Pancreas (tissue), 10 donors: ENCODE measurements at regions not wholly inside any gene's neighbourhood (a gene's known extent, or its start where the extent isn't known, plus 50 kb on each side); places are given as distances from the start of the nearest gene placed in this dataset.
A peak's percentile ranks its signal among the peaks of the same experiment; 100 is the strongest.
"Not testable (repeated sequence)": the region's sequence is repeated elsewhere in the genome, so short reads cannot be mapped to it uniquely, and the experiment has no call there.

ENCODE experiments used
- ATAC-seq, 4 donors: fragments of 200-7000 bp; cut with Tn5 transposase; one replicate each; pipeline versions ENCODE4 v1.8.0 to v1.9.1; 2020; ENCODE audit warnings: mild to moderate bottlenecking in 4 of 4, moderate library complexity in 4 of 4
- DNase-seq, 6 donors: peaks; one replicate each; pipeline ENCODE4 v3.0.0-alpha.2; 2020
- FAIRE-seq: peaks from 2 replicates; lab custom pipeline; 2012; peaks lifted over from hg19 to GRCh38; lab: Jason Lieb, UNC
- H3K27ac ChIP-seq, 4 donors: fragments of 200-600 bp; sonication (generic); 1 replicate in 3 of 4; 2 replicates in 1 of 4; pipeline versions ENCODE4 v1.5.0 to v1.8.0; 2020
- H3K27me3 ChIP-seq, 4 donors: fragments of 200-600 bp; one replicate each; pipeline ENCODE4 v1.8.0; 2021
- H3K36me3 ChIP-seq, 3 donors: fragments of 200-600 bp; sonication (generic) in 1 of 3; one replicate each; pipeline versions ENCODE4 v1.5.0 to v1.8.0; 2020 to 2021
- H3K4me1 ChIP-seq, 3 donors: fragments of 200-600 bp; one replicate each; pipeline ENCODE4 v1.8.0; 2021
- H3K4me3 ChIP-seq, 4 donors: fragments of 200-600 bp; sonication (generic) in 2 of 4; one replicate each; pipeline versions ENCODE4 v1.5.0 to v1.8.0; 2020 to 2021
- H3K9me3 ChIP-seq, 4 donors: fragments of 200-600 bp; one replicate each; pipeline ENCODE4 v1.8.0; 2021
- WGBS, 2 donors: extraction: QIAGEN DNeasy Blood & Tissue Kit; methylation state at CpG; one replicate each; pipeline ENCODE4 v1.1.7; 2013; 5-methylcytosine and 5-hydroxymethylcytosine counted together
- intact Hi-C, 3 donors: fragments of 100-400 bp; cut with DNase I; formaldehyde crosslinking; loops; one replicate each; pipeline versions ENCODE4 v1.11.1 to v1.14.2; 2022
- TF ChIP-seq, protein P1 (sequence below), 4 donors: fragments of 200-600 bp; sonication (generic) in 3 of 4; IDR thresholded peaks; one replicate each; pipeline versions ENCODE4 v1.5.0 to v1.8.0; 2021; ENCODE audit warnings: antibody characterized with exemption in 4 of 4
- donor health status: healthy with polysubstance abuse.
- donor health status: DM: no; HTN: no; CAD: no; lungs with moderate emphysema.
- donor health status: DM: no; HTN: no; CAD: no.
- donor health status: control.
- donor health status: control.
- donor health status: Bipolar disorder and iron deficiency.
- donor health status: DM: yes; HTN: yes; CAD: no.
- donor health status: DM: no; HTN: no; CAD: no.
- donor health status: DM: no; HTN: no; CAD: no.
- donor health status: DM: yes; HTN: yes; CAD: no.

DNA sequence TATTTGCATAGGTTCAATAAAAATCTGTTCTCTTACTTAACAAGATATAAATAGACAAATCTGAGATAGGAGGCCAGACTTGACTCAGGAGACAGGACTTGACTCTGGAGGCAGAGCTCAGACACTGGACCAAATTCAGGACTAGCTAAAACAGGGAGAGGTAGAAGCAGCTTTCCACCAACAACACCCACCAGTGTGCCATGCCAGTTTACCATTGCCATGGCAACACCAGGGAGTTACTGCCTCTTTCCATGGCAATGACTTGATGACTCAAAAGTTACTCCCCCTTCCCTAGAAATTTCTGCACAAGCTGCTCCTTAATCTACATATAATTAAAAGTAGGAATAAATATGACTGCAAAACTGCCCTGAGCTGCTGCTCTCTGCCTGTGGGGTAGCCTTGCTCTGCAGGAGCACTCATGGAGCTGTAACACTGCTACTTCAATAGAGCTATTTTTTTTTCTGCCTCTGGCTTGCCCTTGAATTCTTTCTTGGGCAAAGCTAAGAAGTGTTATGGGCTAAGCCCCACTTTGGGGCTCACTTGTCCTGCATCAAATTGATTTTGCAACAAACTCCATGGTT, 473.0 kb downstream of the PLK2 start:
- no peak for ATAC-seq
- no peak overlapping the region for H3K4me3 ChIP-seq
- no peaks in the 10 kb centered on the region for H3K36me3 ChIP-seq
- H3K27ac ChIP-seq, result no peak overlapping the region
- H3K9me3 ChIP-seq, result no peaks in the 10 kb centered on the region
- FAIRE-seq, result no peak
- DNase-seq, result no peak
- H3K27me3 ChIP-seq, result no peaks in the 10 kb centered on the region
- intact Hi-C loops, result no loop called here
- TF ChIP-seq, protein P1, sequence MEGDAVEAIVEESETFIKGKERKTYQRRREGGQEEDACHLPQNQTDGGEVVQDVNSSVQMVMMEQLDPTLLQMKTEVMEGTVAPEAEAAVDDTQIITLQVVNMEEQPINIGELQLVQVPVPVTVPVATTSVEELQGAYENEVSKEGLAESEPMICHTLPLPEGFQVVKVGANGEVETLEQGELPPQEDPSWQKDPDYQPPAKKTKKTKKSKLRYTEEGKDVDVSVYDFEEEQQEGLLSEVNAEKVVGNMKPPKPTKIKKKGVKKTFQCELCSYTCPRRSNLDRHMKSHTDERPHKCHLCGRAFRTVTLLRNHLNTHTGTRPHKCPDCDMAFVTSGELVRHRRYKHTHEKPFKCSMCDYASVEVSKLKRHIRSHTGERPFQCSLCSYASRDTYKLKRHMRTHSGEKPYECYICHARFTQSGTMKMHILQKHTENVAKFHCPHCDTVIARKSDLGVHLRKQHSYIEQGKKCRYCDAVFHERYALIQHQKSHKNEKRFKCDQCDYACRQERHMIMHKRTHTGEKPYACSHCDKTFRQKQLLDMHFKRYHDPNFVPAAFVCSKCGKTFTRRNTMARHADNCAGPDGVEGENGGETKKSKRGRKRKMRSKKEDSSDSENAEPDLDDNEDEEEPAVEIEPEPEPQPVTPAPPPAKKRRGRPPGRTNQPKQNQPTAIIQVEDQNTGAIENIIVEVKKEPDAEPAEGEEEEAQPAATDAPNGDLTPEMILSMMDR (IDR thresholded peaks at IDR 0.05), result no peak
- no peaks in the 10 kb centered on the region for H3K4me1 ChIP-seq

DNA sequence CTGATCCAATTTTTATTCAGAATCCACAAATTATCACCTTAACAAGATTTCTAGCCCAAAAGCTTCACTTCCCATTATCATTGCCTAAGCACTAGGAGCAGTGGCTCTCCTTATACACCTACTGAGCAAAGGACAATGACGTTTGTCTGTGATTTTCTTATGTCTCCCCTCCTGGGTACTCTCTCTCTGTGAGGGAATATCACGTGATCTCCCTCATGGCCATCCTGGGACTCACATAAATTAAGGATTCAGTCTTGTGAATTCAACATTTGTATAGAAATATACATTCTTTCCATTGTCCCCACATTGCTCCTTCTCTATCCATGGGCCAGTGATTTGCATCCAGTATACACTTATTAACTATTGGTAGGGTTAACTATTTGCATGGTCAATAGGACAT, 476.5 kb downstream of the PLK2 start:
- Histone ChIP-seq H3K4me3 (no peak overlapping the region), H3K4me1 (no peaks in the 10 kb centered on the region), H3K36me3 (no peaks in the 10 kb centered on the region), H3K27ac (no peak overlapping the region), H3K27me3 (no peaks in the 10 kb centered on the region), H3K9me3 (no peaks in the 10 kb centered on the region)
- TF ChIP-seq, protein P1 (IDR thresholded peaks at IDR 0.05), result no peak
- DNase-seq, result no peak
- no peak for ATAC-seq
- intact Hi-C loops, result no loop called here
- no peak for FAIRE-seq
- WGBS, 2 donors, result 34 to 59% methylated on average over 2 of the region's 2 CpGs

DNA sequence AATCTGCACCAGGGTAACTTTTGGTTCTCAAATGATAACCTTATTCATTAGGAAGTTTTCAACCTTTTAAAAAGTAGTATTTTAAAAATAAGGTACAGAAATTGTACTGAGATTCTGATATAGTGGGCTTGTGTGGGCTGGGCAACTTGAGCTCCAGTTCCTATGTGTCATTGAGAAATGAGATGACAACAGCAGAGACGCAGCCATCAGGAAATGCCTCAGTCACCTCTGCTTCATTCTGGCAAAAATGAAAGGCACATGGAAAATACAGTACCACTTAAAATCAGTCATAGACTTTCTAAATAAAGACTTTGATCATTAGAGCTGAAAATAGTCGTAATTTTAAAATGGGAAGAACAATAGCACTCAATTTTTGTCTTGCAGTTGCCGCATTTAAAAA, 480.2 kb downstream of the PLK2 start:
- H3K27ac ChIP-seq, result no peak overlapping the region
- ATAC-seq (no peak), FAIRE-seq (no peak), DNase-seq (no peak)
- H3K27me3 ChIP-seq, result no peaks in the 10 kb centered on the region
- intact Hi-C loops, result no loop called here
- no peaks in the 10 kb centered on the region for H3K9me3 ChIP-seq
- no peaks in the 10 kb centered on the region for H3K4me1 ChIP-seq
- WGBS, 2 donors, result 88 to 90% methylated on average over 3 of the region's 3 CpGs
- no peaks in the 10 kb centered on the region for H3K36me3 ChIP-seq
- H3K4me3 ChIP-seq, result no peak overlapping the region
- TF ChIP-seq, protein P1 (IDR thresholded peaks at IDR 0.05), result no peak

DNA sequence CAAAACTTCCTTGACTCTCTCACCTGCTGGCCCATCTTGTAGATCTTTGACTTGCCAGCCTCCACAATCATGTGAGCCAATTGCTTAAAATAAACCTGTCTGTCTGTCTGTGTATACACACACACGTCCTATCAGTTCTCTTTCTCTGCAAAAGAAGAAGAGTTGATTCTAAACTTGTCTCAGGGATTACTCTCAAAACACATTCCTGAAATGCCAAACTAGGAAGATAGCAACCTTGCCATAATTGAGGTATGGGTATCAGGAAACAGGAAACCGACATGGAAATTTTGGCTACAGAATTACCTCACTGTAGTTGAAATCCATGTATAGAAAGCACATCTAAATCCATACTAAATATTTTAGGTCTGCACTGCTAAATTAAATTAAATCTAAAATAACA, 483.4 kb downstream of the PLK2 start:
- no peak for ATAC-seq
- FAIRE-seq, result no peak
- H3K9me3 ChIP-seq, result no peaks in the 10 kb centered on the region
- no peak for DNase-seq
- TF ChIP-seq, protein P1 (IDR thresholded peaks at IDR 0.05), result no peak
- H3K27ac ChIP-seq, result no peak overlapping the region
- WGBS, 2 donors, result 46 to 52% methylated on average over 2 of the region's 2 CpGs
- no peaks in the 10 kb centered on the region for H3K27me3 ChIP-seq
- no peak overlapping the region for H3K4me3 ChIP-seq
- no peaks in the 10 kb centered on the region for H3K4me1 ChIP-seq
- intact Hi-C loops, result no loop called here
- no peaks in the 10 kb centered on the region for H3K36me3 ChIP-seq

DNA sequence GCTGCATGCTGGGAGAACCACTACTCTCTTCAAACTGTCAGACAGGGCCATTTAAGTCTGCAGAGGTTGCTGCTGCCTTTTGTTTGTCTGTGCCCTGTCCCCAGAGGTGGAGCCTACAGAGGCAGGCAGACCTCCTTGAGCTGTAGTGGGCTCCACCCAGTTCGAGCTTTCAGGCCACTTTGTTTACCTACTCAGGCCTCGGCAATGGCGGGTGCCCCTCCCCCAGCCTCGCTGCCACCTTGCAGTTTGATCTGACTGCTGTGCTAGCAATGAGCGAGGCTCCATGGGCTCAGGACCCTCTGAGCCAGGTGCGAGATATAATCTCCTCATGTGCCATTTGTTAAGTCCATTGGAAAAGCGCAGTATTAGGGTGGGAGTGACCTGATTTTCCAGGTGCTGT, 487.8 kb downstream of the PLK2 start:
- WGBS, 2 donors, result 63 to 66% methylated on average over 7 of the region's 7 CpGs
- H3K9me3 ChIP-seq, H3K4me3 ChIP-seq, H3K27me3 ChIP-seq, H3K36me3 ChIP-seq, H3K27ac ChIP-seq, ATAC-seq, intact Hi-C loops, FAIRE-seq, H3K4me1 ChIP-seq: not testable (repeated sequence)
- peak in 1 of 6 donors; percentile 36 for DNase-seq
